ENCODE measurements at regions not wholly inside any gene's neighbourhood (a gene's known extent, or its start where the extent isn't known, plus 50 kb on each side); places are given as distances from the start of the nearest gene placed in this dataset.
"Not testable (repeated sequence)": the region's sequence is repeated elsewhere in the genome, so short reads cannot be mapped to it uniquely, and the experiment has no call there.

GRCh38 chr7:136292365-136292764, 315.2 kb upstream of the MTPN start:
- intact Hi-C loops (cut with DNase I): no loop called here
- no peak for DNase-seq

DNA sequence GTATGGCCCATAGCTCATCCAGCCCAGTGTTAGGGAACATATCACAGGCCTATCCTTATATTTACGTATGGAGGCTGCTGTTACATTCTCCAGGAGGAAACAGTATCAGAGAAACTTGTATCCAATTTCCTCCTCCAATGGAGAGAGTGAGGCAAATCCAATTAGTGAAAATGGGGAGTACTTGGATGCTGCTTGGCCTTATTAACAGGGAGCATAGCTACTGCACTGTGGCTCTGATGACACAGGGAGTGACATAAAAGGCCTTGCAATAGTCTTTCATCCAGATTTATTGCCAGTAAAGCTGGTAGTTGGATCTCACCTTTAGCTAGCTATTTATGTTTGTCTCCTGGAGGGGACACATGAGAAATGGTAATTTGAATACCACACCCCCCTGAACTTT, 313.2 kb upstream of the MTPN start:
- intact Hi-C loops (cut with DNase I): no loop called here
- no peak for DNase-seq

DNA sequence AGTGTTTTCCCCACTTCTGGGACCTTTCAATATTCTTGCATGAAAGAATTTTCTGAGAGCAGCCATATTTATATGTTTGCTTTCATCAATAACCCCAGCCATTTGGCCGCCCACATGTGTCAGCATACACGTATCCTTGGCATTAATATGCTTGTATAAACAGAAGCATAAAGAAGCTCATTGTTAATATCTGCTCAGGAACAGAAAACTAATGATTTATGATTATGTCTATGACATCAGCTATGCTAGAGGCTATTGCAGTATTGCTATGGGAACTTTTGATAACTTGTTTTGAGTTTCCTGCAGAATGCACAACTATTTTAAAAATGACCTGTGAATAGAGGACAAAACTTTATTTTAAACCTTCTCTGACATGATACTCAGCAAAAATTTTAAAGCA, 300.9 kb upstream of the MTPN start:
- DNase-seq: no peak
- intact Hi-C loops (cut with DNase I): no loop called here

GRCh38 chr7:136275794-136276193, 298.6 kb upstream of the MTPN start:
- no peak for DNase-seq
- intact Hi-C loops (cut with DNase I): no loop called here

- no peak for DNase-seq
- intact Hi-C loops (cut with DNase I): no loop called here
Measured at GRCh38 chr7:136274636-136275345, 297.6 kb upstream of the MTPN start.

- intact Hi-C loops (cut with DNase I): no loop called here
Measured at GRCh38 chr7:136272934-136273333, 295.8 kb upstream of the MTPN start.

DNA sequence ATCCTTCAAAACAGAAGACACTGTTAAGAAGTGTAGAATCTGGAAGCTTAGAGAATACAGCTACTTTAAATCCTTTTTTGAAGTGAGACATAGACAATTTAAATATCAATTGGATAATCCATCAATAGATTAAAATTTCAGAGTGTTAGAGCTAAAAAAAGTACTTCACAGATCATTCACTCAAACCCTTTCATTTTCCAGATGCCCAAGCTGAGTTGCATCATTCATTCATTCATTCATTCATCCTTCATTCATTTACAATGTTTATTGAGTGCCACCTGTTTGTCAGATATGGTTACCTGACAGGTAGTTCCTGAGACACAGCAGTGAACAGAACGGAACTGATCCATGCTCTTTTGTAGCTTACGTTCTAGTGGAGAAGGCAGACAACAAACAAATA, 290.7 kb upstream of the MTPN start:
- intact Hi-C loops (cut with DNase I): no loop called here
- no peak for DNase-seq

More at GRCh38 chr7:136272934-136273333, 295.8 kb upstream of the MTPN start:
- DNase-seq: no peak

GRCh38 chr7:136266457-136266856, 289.3 kb upstream of the MTPN start:
- intact Hi-C loops (cut with DNase I): no loop called here
- no peak for DNase-seq

- intact Hi-C loops (cut with DNase I): not testable (repeated sequence)
Measured at GRCh38 chr7:136264304-136264703, 287.1 kb upstream of the MTPN start.

GRCh38 chr7:136263112-136263860, 286.1 kb upstream of the MTPN start:
- DNase-seq; intact Hi-C loops (cut with DNase I): not testable (repeated sequence)

More at GRCh38 chr7:136264304-136264703, 287.1 kb upstream of the MTPN start:
- DNase-seq: not testable (repeated sequence)

- intact Hi-C loops (cut with DNase I); DNase-seq: not testable (repeated sequence)
Measured at GRCh38 chr7:136260591-136260990, 283.4 kb upstream of the MTPN start.

DNA sequence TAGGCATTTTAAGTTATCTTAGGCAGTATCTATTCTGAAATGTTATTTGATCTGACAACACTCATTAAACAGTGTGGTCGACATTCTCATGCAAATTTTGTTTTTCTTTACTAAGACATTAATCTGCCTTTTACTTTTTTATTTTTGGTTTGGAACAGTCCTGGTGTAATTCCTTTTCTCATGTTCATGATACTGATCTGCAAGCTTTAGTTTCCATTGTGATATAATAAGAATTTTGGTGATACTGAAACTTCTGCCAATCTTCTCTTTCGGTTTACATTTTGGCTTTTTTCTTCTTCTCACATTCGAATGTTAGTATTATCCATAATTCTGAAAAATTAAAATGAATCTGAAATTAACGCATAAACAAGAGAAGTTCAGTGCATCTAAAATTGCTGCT, 281.9 kb upstream of the MTPN start:
- no peak for DNase-seq
- intact Hi-C loops (cut with DNase I): no loop called here

DNA sequence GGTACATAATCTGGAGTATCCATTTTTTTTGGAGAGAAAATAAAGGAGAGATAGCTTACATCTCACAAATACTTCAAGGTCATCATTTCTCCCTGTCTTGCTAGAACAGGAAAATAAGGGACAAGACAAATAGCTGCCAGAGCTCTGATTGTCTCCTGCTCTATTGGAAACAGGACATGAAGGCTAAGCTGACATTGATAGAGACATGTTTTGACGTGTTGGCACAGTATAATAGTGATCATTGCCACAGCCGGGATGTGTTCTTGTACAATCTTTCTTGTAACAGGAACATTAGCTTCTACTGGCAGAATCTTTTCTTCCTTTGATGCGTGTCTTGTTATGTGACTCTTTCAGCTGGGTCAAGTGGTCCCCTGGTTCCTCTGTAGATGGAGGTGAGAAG, 279.3 kb upstream of the MTPN start:
- intact Hi-C loops (cut with DNase I): no loop called here
- no peak for DNase-seq

DNA sequence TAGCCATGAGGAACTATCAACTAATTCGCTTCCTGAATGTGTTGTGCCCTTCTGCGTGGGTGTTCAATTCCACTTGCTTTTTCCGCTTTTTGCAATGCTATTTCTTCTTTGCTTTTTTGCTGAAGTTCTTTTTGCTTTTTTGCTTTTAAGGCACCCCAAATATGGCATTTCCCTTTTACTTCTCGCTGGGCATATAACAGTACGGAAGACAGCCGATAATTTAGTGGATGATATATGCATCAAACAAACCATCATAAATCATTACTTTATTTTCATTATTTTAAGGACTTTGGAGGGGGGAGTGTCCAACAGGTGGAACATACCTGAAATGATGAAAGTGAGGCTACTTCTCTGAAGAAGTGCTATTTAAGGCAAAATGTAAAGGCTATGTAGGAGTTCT, 277.0 kb upstream of the MTPN start:
- no peak for DNase-seq
- intact Hi-C loops (cut with DNase I): no loop called here

DNA sequence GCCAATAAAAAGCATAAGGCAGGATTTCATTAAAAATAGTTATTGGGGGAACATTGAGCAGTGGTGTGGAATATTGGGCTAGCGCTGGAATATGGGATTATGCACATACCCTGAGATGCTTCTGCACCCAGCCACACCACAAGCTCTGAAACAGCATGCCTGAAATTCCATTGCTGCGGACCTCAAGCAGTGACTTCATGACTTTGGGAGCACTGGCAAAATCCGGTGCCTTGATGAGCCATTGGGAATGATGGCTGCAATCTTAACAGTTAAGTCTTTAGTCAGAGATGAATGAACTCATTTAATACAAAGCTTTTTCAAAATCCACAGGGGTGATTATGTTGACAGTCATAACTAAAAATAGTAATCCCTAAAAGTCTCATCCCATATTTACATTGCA, 274.7 kb upstream of the MTPN start:
- intact Hi-C loops (cut with DNase I): no loop called here
- DNase-seq: no peak

- no peak for DNase-seq
- intact Hi-C loops (cut with DNase I): no loop called here
Measured at GRCh38 chr7:136247211-136247610, 270.1 kb upstream of the MTPN start.

GRCh38 chr7:136245327-136246004, 268.3 kb upstream of the MTPN start:
- no peak for DNase-seq
- intact Hi-C loops (cut with DNase I): no loop called here

- no peak for DNase-seq
Measured at GRCh38 chr7:136234040-136234439, 256.9 kb upstream of the MTPN start.

DNA sequence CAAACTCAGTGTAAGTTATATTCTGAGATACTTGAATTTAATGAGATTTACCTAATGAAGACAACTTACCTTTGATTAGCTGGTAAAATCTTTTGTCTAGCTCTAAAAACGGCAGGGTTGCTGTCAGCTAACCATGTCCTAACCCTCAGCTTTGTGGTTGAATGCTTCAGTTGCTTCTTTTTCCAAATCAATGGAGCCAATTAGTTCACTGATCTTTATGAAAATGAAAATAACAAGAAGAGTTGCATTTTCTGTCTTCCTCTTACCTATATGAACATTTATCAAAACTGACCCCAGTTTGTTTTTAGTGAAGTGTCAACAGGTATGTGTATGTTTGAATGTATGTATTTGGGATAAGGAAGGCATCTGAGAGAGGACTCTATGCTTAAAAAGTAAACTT, 253.1 kb upstream of the MTPN start:
- intact Hi-C loops (cut with DNase I): no loop called here
- no peak for DNase-seq

More at GRCh38 chr7:136234040-136234439, 256.9 kb upstream of the MTPN start:
- intact Hi-C loops (cut with DNase I): no loop called here

DNA sequence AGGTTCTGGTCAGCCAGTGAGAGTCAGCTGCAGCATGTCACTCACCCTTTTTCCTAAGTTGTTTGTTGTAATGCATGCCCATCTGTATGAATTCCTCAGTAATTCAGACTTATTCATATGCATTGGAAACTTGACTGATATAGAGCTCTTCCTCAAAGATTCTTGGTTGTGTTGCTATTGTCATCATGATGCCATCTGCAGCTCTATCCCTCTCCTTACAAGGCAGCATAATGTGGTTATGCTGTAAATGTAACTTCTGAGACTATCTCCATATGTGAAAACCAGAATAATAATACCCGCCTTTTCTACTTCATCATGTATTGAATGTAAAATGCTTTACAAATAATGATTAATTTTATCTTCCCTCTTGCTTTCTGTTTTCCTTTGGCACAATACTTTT, 252.6 kb upstream of the MTPN start:
- intact Hi-C loops (cut with DNase I): no loop called here
- no peak for DNase-seq

Data from head of caudate nucleus (tissue), 42 donors.